Endothelial cell of umbilical vein (primary cell): ENCODE measurements at regions not wholly inside any gene's neighbourhood (a gene's known extent, or its start where the extent isn't known, plus 50 kb on each side); places are given as distances from the start of the nearest gene placed in this dataset.

Experiments
- CTCF ChIP-seq, 2 donors: IDR thresholded peaks; 1 replicate in 1 of 2; 2 replicates in 1 of 2; pipeline ENCODE4 v1.5.1; 2011; ENCODE audit warnings: low read length in 2 of 2, mild to moderate bottlenecking in 2 of 2, moderate library complexity in 2 of 2, control low read depth in 1 of 2, inconsistent platforms in 1 of 2, low read depth in 1 of 2; ENCODE audit not compliant: insufficient read depth in 1 of 2; ENCODE audit errors: extremely low read depth in 1 of 2
- EZH2 ChIP-seq: IDR thresholded peaks from 2 replicates; pipeline ENCODE4 v1.6.1; 2012; ENCODE audit warnings: borderline replicate concordance, low read depth, mild to moderate bottlenecking, moderate library complexity, low read length, inconsistent platforms; ENCODE audit not compliant: severe bottlenecking
- MAX ChIP-seq: IDR thresholded peaks from 2 replicates; pipeline ENCODE4 v1.6.1; 2011; ENCODE audit not compliant: insufficient read depth, insufficient read length
- POLR2A ChIP-seq: IDR thresholded peaks from 2 replicates; pipeline ENCODE4 v1.6.1; 2012; ENCODE audit warnings: low read depth, mild to moderate bottlenecking, control low read depth, low read length
- POLR2AphosphoS5 ChIP-seq: IDR thresholded peaks from 2 replicates; pipeline ENCODE4 v1.6.1; 2012; ENCODE audit warnings: low read depth, mild to moderate bottlenecking, control low read depth, low read length, moderate library complexity; ENCODE audit not compliant: insufficient read depth

GRCh38 chr3:130800829-130801228, 54.2 kb upstream of the PIK3R4 start:
- no peak for TF ChIP-seq EZH2
- TF ChIP-seq CTCF (IDR thresholded peaks at IDR 0.05; ENCODE audit: extremely low read depth in 1 of 2, insufficient read depth in 1 of 2, low read depth in 1 of 2, low read length in 2 of 2), result no peak
- no peak for TF ChIP-seq POLR2AphosphoS5
- no peak for TF ChIP-seq MAX
- no peak for TF ChIP-seq POLR2A
